Neural progenitor cell (in vitro differentiated cells): ENCODE measurements at regions not wholly inside any gene's neighbourhood (a gene's known extent, or its start where the extent isn't known, plus 50 kb on each side); places are given as distances from the start of the nearest gene placed in this dataset.

ENCODE experiments used
- DNase-seq: peaks from one replicate; pipeline ENCODE4 v3.0.0-alpha.2; 2016; ENCODE audit warnings: low spot score
- H2AFZ ChIP-seq: fragments of 200-600 bp; sonication (generic); replicated peaks from 2 replicates; pipeline ENCODE4 v1.6.1; 2016; ENCODE audit warnings: antibody characterized with exemption
- H3F3A ChIP-seq: fragments of 200-600 bp; sonication (generic); 2 replicates; pipeline ENCODE4 v1.6.1; 2016; ENCODE audit warnings: antibody characterized with exemption, low read depth
- H3K27ac ChIP-seq: fragments of 200-600 bp; sonication (generic); 2 replicates; pipeline ENCODE4 v1.5.1; 2016; ENCODE audit warnings: mild to moderate bottlenecking
- H3K27me3 ChIP-seq: fragments of 200-600 bp; sonication (generic); 2 replicates; pipeline ENCODE4 v1.6.1; 2016; ENCODE audit warnings: mild to moderate bottlenecking, moderate library complexity
- H3K36me3 ChIP-seq: fragments of 200-600 bp; sonication (generic); 2 replicates; pipeline ENCODE4 v1.5.1; 2016
- H3K4me1 ChIP-seq: fragments of 200-600 bp; sonication (generic); 2 replicates; pipeline ENCODE4 v1.6.1; 2016; ENCODE audit warnings: mixed run types
- H3K4me2 ChIP-seq: fragments of 200-600 bp; sonication (generic); 2 replicates; pipeline ENCODE4 v1.6.1; 2016
- H3K4me3 ChIP-seq: fragments of 200-600 bp; sonication (generic); 2 replicates; pipeline ENCODE4 v1.5.1; 2016
- H3K79me2 ChIP-seq: fragments of 200-600 bp; sonication (generic); 2 replicates; pipeline ENCODE4 v1.6.1; 2016; ENCODE audit warnings: low read depth
- H3K9ac ChIP-seq: fragments of 200-600 bp; sonication (generic); 2 replicates; pipeline ENCODE4 v1.6.1; 2016
- H3K9me3 ChIP-seq: fragments of 200-600 bp; sonication (generic); 2 replicates; pipeline ENCODE4 v1.5.1; 2016; ENCODE audit warnings: low read depth
- H4K20me1 ChIP-seq: fragments of 200-600 bp; sonication (generic); 2 replicates; pipeline ENCODE4 v1.6.1; 2016; ENCODE audit warnings: low read depth
- H3K27ac Mint-ChIP-seq: 3 replicates; pipeline ENCODE4 v1.8.0; 2021; ENCODE audit warnings: mixed read lengths
- H3K27me3 Mint-ChIP-seq: 2 replicates; pipeline ENCODE4 v1.8.0; 2022; ENCODE audit warnings: low read depth, mild to moderate bottlenecking, inconsistent platforms, moderate library complexity, mixed read lengths; ENCODE audit not compliant: insufficient read depth
- H3K36me3 Mint-ChIP-seq: 3 replicates; pipeline ENCODE4 v1.8.0; 2021; ENCODE audit warnings: mixed read lengths
- H3K4me1 Mint-ChIP-seq: 3 replicates; pipeline ENCODE4 v1.8.0; 2021; ENCODE audit warnings: mixed read lengths
- H3K4me3 Mint-ChIP-seq: 3 replicates; pipeline ENCODE4 v1.8.0; 2021; ENCODE audit warnings: mild to moderate bottlenecking, moderate library complexity, mixed read lengths
- H3K9me3 Mint-ChIP-seq: 3 replicates; pipeline ENCODE4 v1.8.0; 2020; ENCODE audit warnings: mixed read lengths
- EZH2 ChIP-seq: fragments of 200-600 bp; sonication (generic); IDR thresholded peaks from 2 replicates; pipeline ENCODE4 v1.6.1; 2017; ENCODE audit warnings: antibody characterized with exemption, mild to moderate bottlenecking, moderate library complexity
- EZH2phosphoT487 ChIP-seq: fragments of 200-600 bp; sonication (generic); IDR thresholded peaks from 2 replicates; pipeline ENCODE4 v1.6.1; 2017; ENCODE audit warnings: antibody characterized with exemption
- TF ChIP-seq, protein P1 (sequence below): fragments of 200-600 bp; sonication (generic); IDR thresholded peaks from 2 replicates; pipeline ENCODE4 v1.5.1; 2017; ENCODE audit warnings: antibody characterized with exemption, mild to moderate bottlenecking

DNA sequence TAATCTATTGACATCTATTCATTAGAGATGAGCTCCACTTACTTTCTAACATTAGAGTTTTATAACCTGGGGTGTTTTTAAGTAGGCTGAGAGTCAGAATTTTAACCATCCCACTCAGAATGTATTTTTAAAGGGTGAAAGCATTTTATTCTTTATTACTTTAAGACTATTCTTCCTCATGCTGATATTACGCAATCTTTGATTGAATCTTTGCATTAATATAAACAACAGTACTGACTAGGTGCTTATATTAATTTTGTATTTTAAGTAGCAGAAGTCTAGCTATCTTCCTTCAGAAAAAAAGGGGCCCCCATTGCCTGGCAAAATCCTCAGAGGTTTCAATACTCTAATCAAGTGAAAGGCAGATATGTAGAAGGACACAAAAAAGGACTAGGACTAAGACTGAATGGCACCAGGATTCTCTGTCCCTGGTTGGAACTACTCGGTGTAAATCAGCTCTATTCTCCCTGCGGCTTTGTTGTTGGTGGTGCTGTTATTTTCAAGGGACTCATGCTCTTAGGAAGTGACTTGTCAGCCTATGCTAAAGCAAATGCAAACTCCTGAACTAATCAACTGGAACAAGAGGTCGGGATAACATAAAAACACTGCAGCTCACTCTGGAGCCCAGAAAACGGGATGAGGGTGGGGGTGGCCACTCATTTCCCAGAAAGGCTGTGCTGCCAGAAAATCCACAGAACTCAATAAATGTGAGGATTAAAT lies 1324.4 kb downstream of the GRIK2 start:
- Mint-ChIP-seq H3K36me3 (no peaks in the 10 kb centered on the region), H3K4me3 (peak overlapping the region; percentile 20), H3K9me3 (no peaks in the 10 kb centered on the region), H3K4me1 (peaks cover 24% of the 10 kb centered on the region), H3K27ac (peak overlapping the region; percentile 35), H3K27me3 (no peaks in the 10 kb centered on the region)
- Histone ChIP-seq H4K20me1 (no peaks in the 10 kb centered on the region), H3K4me2 (peak overlapping the region; percentile 69), H3K4me3 (no peak overlapping the region), H3K4me1 (peaks cover 56% of the 10 kb centered on the region), H3K36me3 (no peaks in the 10 kb centered on the region), H3K27me3 (no peaks in the 10 kb centered on the region), H3K79me2 (no peaks in the 10 kb centered on the region), H3K27ac (peak overlapping the region; percentile 85), H3K9me3 (no peaks in the 10 kb centered on the region), H2AFZ (no peak overlapping the region), H3F3A (peaks cover 17% of the 10 kb centered on the region), H3K9ac (no peak overlapping the region)
- TF ChIP-seq EZH2phosphoT487 (no peak), EZH2 (no peak)
- TF ChIP-seq, protein P1, sequence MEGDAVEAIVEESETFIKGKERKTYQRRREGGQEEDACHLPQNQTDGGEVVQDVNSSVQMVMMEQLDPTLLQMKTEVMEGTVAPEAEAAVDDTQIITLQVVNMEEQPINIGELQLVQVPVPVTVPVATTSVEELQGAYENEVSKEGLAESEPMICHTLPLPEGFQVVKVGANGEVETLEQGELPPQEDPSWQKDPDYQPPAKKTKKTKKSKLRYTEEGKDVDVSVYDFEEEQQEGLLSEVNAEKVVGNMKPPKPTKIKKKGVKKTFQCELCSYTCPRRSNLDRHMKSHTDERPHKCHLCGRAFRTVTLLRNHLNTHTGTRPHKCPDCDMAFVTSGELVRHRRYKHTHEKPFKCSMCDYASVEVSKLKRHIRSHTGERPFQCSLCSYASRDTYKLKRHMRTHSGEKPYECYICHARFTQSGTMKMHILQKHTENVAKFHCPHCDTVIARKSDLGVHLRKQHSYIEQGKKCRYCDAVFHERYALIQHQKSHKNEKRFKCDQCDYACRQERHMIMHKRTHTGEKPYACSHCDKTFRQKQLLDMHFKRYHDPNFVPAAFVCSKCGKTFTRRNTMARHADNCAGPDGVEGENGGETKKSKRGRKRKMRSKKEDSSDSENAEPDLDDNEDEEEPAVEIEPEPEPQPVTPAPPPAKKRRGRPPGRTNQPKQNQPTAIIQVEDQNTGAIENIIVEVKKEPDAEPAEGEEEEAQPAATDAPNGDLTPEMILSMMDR, result no peak
- peak; percentile 89 for DNase-seq

DNA sequence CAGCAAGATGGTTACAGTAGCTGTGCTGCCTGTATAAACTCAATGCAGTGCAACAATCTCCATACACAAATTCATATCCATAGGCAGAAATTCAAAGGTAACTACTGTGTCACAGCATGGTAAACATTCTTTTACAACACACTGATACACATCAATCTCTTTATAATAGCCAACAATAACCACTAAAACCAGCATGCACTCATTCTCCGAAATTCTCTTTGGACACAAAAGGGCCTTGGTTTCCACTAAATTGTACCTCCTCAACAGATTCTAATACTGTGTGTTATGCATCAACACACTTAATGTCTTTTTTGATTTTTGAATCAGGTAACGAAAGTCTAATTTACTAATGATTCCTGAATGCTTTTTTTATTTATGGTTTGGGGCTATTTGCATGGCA lies 1323.7 kb downstream of the GRIK2 start:
- Mint-ChIP-seq H3K36me3 (no peaks in the 10 kb centered on the region), H3K9me3 (no peaks in the 10 kb centered on the region), H3K27me3 (no peaks in the 10 kb centered on the region), H3K4me1 (peaks cover 24% of the 10 kb centered on the region), H3K27ac (no peak overlapping the region), H3K4me3 (no peak overlapping the region)
- H3K9me3 ChIP-seq, result no peaks in the 10 kb centered on the region
- no peak for DNase-seq
- H3K27ac ChIP-seq, result peak overlapping the region; percentile 85
- peaks cover 17% of the 10 kb centered on the region for H3F3A ChIP-seq
- H3K9ac ChIP-seq, result no peak overlapping the region
- no peaks in the 10 kb centered on the region for H3K27me3 ChIP-seq
- H3K36me3 ChIP-seq, result no peaks in the 10 kb centered on the region
- TF ChIP-seq EZH2phosphoT487 (no peak), EZH2 (no peak)
- TF ChIP-seq, protein P1, result no peak
- H4K20me1 ChIP-seq, result no peaks in the 10 kb centered on the region
- no peaks in the 10 kb centered on the region for H3K79me2 ChIP-seq
- no peak overlapping the region for H3K4me3 ChIP-seq
- peaks cover 56% of the 10 kb centered on the region for H3K4me1 ChIP-seq
- peak overlapping the region; percentile 69 for H3K4me2 ChIP-seq
- H2AFZ ChIP-seq, result no peak overlapping the region

DNA sequence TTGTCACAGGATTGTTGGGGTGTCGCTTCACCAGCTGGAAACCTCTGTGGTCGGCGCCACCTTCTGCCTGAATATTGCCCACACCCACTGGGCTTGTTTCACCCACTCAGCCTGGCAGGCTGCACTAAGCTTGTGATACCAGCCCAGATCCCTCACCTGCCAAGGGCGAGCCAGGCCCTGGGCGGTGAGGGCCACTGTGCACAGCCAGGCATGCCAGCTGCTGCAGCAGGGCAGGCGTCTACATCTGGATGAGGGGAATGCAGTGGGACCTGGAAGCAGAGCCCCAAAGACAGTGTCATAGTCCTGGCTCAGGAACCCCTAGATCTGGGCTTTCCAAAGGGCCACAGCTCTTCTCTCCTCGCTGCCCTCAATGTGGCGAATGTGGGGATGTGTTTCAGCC lies 1307.5 kb downstream of the GRIK2 start:
- Mint-ChIP-seq H3K27me3 (no peaks in the 10 kb centered on the region), H3K4me1 (no peaks in the 10 kb centered on the region), H3K36me3 (no peaks in the 10 kb centered on the region), H3K4me3 (no peak overlapping the region), H3K9me3 (no peaks in the 10 kb centered on the region), H3K27ac (no peak overlapping the region)
- Histone ChIP-seq H4K20me1 (no peaks in the 10 kb centered on the region), H3K36me3 (no peaks in the 10 kb centered on the region), H3K4me2 (no peak overlapping the region), H3K9me3 (no peaks in the 10 kb centered on the region), H3K27ac (no peak overlapping the region), H2AFZ (no peak overlapping the region), H3K4me1 (no peaks in the 10 kb centered on the region), H3K4me3 (no peak overlapping the region), H3K79me2 (no peaks in the 10 kb centered on the region), H3F3A (no peaks in the 10 kb centered on the region), H3K27me3 (no peaks in the 10 kb centered on the region), H3K9ac (no peak overlapping the region)
- DNase-seq, result no peak
- TF ChIP-seq EZH2 (no peak), EZH2phosphoT487 (no peak)
- TF ChIP-seq, protein P1, result no peak
